ENCODE measurements at regions not wholly inside any gene's neighbourhood (a gene's known extent, or its start where the extent isn't known, plus 50 kb on each side); places are given as distances from the start of the nearest gene placed in this dataset.

DNA sequence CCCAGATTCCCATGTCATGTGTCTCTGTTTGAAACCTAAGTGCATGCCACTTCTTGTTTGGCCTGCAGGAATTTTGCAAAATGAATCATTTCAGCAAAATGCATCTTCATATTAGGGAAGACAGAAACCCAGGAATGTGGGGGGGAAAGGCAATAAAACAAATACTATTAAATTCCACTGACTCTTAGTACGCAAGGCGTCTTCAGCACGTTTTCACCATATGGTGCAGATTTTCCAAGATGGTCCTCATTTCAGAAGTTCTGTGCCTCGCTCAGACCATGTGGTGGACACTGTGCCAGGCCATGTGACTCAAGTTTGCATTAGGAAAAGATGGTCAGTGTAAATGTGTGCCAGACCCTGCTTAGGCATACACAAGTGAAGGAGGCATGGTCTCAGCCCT, 184.0 kb downstream of the ACTL7B start:
- no peaks in the 10 kb centered on the region for H3K4me1 Mint-ChIP-seq
- H3K9me3 Mint-ChIP-seq: no peaks in the 10 kb centered on the region
- no peaks in the 10 kb centered on the region for H3K27me3 Mint-ChIP-seq
- H3K27ac Mint-ChIP-seq: no peak overlapping the region
- H3K4me3 Mint-ChIP-seq: no peak overlapping the region
- no peaks in the 10 kb centered on the region for H3K36me3 Mint-ChIP-seq
- DNase-seq: no peak
- no peak for ATAC-seq (replicated peaks)

DNA sequence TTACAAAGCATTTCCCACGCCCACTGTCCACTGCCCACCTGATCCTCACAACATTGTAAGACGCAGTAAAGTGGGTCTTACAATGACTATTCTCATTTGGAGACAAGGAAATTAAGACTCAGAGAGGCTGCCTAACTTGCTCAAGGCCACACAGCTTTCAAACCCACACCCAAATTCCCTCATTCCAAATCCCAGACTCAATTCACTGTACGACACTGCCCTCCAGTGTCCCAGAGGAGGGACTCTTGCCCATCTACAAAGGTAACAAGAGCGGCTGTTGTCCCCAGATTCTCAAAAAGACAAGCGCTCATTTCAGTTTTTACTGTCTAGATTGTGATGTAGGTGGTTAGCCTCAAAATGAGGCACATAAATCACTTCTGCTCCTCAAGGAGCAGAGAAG, 184.6 kb downstream of the ACTL7B start:
- Mint-ChIP-seq H3K4me3 (no peak overlapping the region), H3K9me3 (no peaks in the 10 kb centered on the region), H3K27me3 (no peaks in the 10 kb centered on the region), H3K4me1 (no peaks in the 10 kb centered on the region), H3K27ac (no peak overlapping the region), H3K36me3 (no peaks in the 10 kb centered on the region)
- DNase-seq (no peak), ATAC-seq (replicated peaks) (no peak)

DNA sequence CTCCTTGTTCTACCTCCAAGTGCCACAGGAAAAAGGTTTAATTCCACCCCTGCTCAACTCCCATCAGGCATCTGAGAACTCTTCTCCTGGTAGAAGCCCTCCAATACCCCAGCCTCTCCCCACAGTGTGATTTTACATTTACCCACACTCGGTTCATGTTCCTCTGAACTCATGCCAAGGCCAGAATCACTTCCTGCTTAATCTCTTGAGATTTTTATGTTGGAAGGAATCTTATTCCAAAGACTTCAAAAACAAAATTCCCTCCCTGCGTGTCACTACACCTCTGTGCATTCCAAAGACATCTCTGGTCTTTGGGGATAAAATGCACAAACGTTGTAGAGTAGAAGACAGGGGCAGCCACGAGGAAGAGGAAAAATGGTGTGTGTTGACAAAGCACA, 186.8 kb downstream of the ACTL7B start:
- Mint-ChIP-seq H3K36me3 (no peaks in the 10 kb centered on the region), H3K9me3 (no peaks in the 10 kb centered on the region), H3K27ac (no peak overlapping the region), H3K27me3 (no peaks in the 10 kb centered on the region), H3K4me1 (no peaks in the 10 kb centered on the region), H3K4me3 (no peak overlapping the region)
- ATAC-seq (replicated peaks) (no peak), DNase-seq (no peak)

DNA sequence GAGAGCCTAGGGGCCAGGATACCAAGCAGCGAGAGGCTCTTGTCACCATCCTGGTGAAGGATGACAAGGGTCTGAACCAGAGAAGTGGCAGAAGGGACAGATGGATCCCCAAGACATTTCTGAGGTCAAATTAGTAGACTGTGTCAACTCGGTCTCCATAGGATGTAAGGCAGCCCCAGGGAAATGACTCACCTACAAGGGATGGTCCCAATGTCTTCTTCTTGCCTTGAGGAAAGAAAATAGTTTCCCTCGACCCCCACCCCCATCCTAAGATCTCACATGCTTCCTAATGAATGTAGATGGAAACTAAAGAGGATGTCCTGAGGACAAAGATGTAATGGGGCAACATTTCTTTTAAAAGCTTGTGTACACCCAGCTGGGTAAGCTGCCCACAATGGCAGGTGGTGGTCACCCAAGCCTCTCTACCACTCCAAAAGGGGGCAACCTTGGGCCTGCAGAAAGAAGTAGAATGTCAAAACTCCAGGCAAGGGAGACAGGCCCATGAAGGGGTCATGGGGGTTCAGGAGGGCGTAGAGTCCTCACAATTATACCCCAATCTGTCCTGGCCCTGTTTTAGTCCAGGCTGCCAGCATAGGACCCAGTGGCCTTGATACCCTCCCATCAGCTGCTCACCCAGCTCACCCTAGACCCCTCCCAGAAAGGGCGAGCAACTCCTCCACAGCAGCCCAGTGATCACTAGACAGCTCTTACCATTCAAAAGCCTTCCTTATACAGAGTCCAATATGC, 187.4 kb downstream of the ACTL7B start:
- Mint-ChIP-seq H3K4me1 (no peaks in the 10 kb centered on the region), H3K27ac (no peak overlapping the region), H3K4me3 (no peak overlapping the region), H3K36me3 (no peaks in the 10 kb centered on the region), H3K27me3 (no peaks in the 10 kb centered on the region), H3K9me3 (no peaks in the 10 kb centered on the region)
- ATAC-seq (replicated peaks) (no peak), DNase-seq (no peak)

DNA sequence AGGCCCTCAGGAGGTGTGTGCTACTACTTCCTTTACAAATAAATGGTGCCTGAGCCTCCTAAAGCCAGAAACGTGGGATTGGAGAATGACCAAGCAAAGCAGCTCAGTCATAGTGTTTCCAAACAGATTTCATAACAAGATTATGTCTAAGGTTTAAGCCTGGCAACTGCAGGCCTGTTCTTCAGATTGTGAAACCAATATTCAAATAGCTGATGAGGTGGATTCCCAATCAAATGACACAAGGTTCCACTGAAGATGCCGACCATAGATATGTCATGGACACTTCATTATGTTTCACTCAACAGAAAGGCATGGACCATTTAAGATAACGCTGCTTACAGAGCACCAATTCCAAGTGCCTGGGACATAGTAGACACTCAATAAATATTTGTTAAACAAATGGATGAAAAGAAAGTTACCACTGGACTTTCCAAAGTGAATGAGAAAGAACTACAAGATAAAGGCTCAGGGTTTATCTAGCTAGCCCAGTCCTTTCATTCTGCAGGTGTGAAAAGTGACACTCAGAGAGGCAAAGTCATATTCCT, 189.5 kb downstream of the ACTL7B start:
- ATAC-seq (replicated peaks) (no peak), DNase-seq (no peak)
- Mint-ChIP-seq H3K27ac (no peak overlapping the region), H3K9me3 (peaks cover 0 to 2% of the 10 kb centered on the region in 2 donors), H3K36me3 (no peaks in the 10 kb centered on the region), H3K27me3 (no peaks in the 10 kb centered on the region), H3K4me1 (no peaks in the 10 kb centered on the region), H3K4me3 (no peak overlapping the region)

DNA sequence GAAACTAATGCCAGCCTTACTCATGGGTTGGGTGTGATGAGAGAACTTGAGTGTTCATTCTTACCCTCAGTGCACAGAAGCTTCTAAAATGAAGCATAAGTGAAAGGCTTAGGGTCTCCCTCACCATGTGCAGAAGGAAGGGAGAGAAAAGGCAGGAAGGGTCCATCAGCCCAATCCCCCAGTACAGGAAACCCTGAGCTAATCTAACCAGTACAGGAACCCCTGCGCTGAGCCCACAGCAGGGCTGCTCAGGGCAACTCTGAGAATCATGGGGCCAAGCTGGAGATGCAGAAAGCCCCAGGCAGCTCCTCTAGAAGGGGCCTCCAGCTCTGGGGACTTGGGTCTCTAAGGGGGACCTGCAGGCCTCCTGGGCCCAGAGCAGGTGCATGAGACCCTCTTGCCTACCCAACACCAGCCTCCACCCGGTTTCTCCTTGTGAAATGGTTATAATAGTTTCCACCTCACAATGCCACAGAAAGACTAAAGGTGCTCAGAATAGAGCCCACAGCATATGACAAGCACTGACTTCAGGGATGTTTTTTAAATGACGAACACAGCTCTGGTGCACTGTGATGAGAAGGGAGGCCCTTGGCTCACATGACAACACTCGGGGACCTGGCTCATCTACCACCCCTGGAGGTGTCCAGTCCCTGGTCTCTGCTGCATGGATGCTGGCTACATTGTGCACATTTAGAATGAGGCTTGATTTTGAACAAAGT, 190.1 kb downstream of the ACTL7B start:
- peaks cover 0 to 1% of the 10 kb centered on the region in 2 donors for H3K36me3 Mint-ChIP-seq
- H3K27ac Mint-ChIP-seq: no peak overlapping the region
- ATAC-seq (replicated peaks) (no peak), DNase-seq (no peak)
- H3K4me1 Mint-ChIP-seq: no peaks in the 10 kb centered on the region
- peaks cover 3 to 5% of the 10 kb centered on the region in 2 donors for H3K9me3 Mint-ChIP-seq
- no peaks in the 10 kb centered on the region for H3K27me3 Mint-ChIP-seq
- H3K4me3 Mint-ChIP-seq: no peak overlapping the region

DNA sequence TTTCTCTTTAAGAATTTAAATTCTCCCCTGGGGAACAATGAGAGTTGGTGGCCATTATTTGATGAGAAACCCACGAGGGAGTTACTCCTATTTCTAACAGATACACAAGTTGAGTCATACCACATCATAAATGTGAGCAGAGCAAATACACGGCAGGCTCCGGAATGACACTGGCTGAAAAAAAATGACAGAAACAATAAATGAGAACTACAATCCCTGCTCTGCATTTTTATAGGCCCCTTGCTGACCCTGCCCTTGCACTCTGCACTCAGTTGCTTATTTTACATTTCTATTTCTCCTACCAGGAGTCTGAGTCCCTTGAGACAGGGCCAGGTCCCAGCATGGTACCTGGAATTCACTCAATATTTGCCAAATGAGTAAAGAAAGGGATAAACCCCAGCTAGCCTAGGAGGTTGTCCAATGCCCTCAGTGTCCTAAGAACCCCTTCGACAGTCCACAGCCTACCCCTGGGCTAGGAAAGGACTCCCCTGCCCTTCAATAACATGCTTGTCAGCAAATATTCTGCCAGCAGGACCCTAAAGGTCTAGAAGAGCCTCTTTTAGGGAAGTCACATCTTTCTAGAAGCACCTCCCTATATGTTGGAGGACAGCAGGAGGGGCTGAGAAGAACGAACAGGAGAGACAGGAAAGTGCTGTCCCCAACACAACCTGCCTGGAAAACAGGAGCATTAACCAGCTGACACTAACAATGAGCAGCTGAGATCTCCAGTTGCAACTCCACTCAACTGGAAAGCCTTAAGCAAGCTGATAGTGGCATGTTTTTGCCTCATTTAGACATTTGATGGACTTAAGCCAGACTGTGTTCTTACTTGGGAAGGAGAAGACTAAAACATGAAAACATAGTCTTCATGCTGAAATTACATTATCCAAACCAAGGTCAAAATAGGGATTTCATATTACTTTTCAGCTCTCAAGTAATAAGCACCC, 191.2 kb downstream of the ACTL7B start:
- Mint-ChIP-seq H3K27me3 (no peaks in the 10 kb centered on the region), H3K4me1 (no peaks in the 10 kb centered on the region), H3K9me3 (peaks cover 9 to 11% of the 10 kb centered on the region in 2 donors), H3K4me3 (no peak overlapping the region), H3K27ac (no peak overlapping the region), H3K36me3 (peaks cover 2 to 7% of the 10 kb centered on the region in 2 donors)
- ATAC-seq (replicated peaks) (no peak), DNase-seq (no peak)

DNA sequence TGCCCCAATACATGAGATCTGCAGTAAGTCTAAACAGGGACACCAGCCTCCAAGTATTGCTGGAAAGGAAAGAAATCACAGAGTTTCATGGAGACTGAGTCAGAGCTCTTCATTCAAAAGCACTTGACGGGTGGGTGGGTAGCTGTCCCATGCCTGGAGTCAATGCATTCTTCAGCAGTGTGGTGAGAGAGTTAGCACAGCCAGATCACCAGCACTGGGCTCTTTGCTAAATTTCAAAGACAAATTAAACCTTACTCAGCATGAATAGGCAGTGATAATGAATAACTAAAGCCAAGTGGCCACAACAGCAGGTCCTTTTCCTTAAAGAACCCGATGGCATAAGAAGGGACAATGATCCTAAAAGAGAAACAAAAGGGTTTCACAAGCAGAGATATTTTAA, 192.4 kb downstream of the ACTL7B start:
- Mint-ChIP-seq H3K27me3 (no peaks in the 10 kb centered on the region), H3K36me3 (peaks cover 5 to 15% of the 10 kb centered on the region in 2 donors), H3K4me3 (no peak overlapping the region), H3K4me1 (no peaks in the 10 kb centered on the region), H3K27ac (no peak overlapping the region), H3K9me3 (peaks cover 17 to 21% of the 10 kb centered on the region in 2 donors)
- DNase-seq (no peak), ATAC-seq (replicated peaks) (no peak)

DNA sequence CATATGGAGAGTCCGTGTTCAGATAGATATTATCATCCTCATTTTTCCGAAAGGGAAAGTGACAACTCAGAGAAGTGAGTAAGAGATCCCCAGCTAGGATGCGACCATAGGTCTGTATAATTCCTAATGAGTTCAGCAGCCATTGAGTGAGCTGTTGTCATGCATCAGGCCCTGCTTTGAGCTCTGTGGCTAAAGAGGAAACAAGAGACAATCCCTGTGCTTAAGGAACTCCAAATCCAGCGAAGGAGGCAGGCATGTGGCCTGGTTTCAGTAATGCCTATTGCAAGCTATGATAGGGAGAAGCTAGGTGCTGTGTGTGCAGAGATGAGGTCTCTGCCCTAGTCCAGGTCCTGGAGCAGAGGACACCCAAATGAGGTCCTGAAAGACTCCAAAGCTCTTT, 192.8 kb downstream of the ACTL7B start:
- Mint-ChIP-seq H3K9me3 (peaks cover 18 to 23% of the 10 kb centered on the region in 2 donors), H3K27ac (no peak overlapping the region), H3K4me1 (no peaks in the 10 kb centered on the region), H3K27me3 (no peaks in the 10 kb centered on the region), H3K36me3 (peaks cover 5 to 16% of the 10 kb centered on the region in 2 donors), H3K4me3 (no peak overlapping the region)
- ATAC-seq (replicated peaks) (no peak), DNase-seq (no peak)

DNA sequence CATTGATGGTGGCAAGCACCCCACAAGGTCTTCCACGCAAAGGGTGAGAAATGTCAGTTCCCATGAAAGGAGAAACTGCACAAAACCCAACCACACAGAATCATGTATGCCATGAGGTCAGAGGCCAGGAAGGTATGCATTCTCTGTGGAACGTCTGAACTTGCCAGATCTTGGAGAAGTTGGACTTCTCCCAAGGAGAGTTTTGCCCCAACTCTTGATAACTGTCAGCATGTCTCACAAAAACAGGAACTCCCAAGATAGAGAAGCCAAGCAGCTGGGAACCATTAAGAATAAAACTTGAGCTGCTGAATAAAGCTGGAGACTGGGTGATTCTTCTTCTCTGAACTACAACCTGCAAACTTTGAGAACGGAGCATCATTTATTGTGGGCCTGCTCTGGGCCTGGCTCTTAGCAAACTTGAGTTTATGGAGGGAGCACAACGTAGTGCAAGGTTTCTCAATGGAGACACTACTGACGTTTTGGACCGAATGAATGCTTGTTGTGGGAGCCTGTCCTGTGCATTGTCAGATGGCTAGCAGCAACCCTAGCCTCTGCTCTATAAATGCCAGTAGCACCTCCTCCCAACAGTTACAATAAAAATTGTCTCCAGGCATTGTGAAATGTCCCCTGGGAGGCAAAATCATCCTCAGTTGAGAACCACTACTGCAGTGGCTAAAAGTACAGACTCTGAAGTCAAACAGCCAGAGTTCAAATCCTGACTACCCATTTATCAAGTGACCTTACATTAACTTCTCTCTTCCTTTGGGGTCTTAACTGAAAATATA, 193.5 kb downstream of the ACTL7B start:
- DNase-seq (no peak), ATAC-seq (replicated peaks) (no peak)
- peaks cover 5 to 16% of the 10 kb centered on the region in 2 donors for H3K36me3 Mint-ChIP-seq
- H3K27me3 Mint-ChIP-seq: no peaks in the 10 kb centered on the region
- no peaks in the 10 kb centered on the region for H3K4me1 Mint-ChIP-seq
- no peak overlapping the region for H3K4me3 Mint-ChIP-seq
- H3K9me3 Mint-ChIP-seq: peaks cover 21 to 23% of the 10 kb centered on the region in 2 donors
- H3K27ac Mint-ChIP-seq: no peak overlapping the region

DNA sequence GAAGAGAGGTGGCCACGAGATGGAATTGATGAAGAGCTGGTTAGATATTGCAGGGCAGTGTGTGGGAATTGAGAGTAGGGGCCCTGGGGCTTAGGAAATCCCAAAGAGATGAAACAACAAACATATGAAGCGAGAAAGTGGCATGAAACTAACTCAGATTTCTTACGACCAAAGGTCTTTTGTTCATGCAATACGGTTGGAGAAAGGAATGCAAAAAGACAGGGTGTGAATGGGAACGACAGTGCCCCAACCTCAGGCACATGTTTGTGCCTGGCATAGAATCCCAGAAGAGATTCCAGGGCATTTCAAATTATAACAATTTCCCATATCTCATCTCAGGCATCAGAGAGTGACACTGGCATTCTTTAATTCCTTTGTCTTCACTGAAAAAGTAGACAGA, 199.2 kb downstream of the ACTL7B start:
- Mint-ChIP-seq H3K4me1 (no peaks in the 10 kb centered on the region), H3K36me3 (peaks cover 7 to 16% of the 10 kb centered on the region in 2 donors), H3K9me3 (peaks cover 20 to 23% of the 10 kb centered on the region in 2 donors), H3K27ac (no peak overlapping the region), H3K27me3 (no peaks in the 10 kb centered on the region), H3K4me3 (no peak overlapping the region)
- DNase-seq (no peak), ATAC-seq (replicated peaks) (no peak)

DNA sequence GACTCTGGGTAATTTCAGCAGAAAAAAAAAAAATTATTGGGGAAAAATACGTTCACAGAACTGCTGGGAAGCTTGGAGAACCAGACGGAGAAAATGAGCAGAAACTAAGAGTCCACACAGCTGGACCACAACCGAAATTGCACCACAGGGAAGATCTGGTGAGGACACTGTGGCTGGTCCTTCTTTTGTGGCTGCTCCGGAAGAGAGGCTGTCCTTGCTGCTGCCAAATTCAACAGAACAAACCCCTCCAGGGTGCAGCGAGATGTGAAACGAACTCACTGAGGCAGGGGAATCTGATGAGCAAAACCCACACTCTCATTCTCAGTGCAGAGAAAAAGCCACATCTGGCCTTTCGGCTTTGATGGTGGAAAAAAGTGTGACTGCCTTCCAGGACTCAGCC, 200.0 kb downstream of the ACTL7B start:
- peaks cover 18 to 21% of the 10 kb centered on the region in 2 donors for H3K9me3 Mint-ChIP-seq
- ATAC-seq (replicated peaks) (no peak), DNase-seq (no peak)
- H3K36me3 Mint-ChIP-seq: peaks cover 7 to 16% of the 10 kb centered on the region in 2 donors
- H3K27ac Mint-ChIP-seq: no peak overlapping the region
- no peaks in the 10 kb centered on the region for H3K4me1 Mint-ChIP-seq
- no peaks in the 10 kb centered on the region for H3K27me3 Mint-ChIP-seq
- H3K4me3 Mint-ChIP-seq: no peak overlapping the region

DNA sequence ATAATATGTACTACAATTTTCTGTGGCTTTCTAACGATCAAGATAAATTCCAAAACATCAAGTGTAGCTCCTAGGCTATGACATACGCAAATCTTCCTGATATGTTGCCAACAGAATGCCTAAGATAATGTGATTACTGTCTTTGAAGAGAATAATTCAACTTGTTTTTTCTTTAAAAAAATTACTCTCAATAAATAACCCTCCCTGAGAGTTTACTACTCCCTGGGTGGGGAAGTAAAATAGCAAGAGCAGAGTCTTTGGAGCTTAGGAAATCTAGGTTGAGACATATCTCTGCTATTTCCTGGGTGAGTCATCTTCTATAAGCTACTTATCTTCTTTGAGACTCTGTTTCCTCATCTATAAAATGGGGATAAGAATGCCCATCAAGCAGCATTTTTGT, 201.2 kb downstream of the ACTL7B start:
- DNase-seq (no peak), ATAC-seq (replicated peaks) (no peak)
- Mint-ChIP-seq H3K4me3 (no peak overlapping the region), H3K9me3 (peaks cover 12 to 13% of the 10 kb centered on the region in 2 donors), H3K4me1 (no peaks in the 10 kb centered on the region), H3K27ac (no peak overlapping the region), H3K27me3 (no peaks in the 10 kb centered on the region), H3K36me3 (peaks cover 5 to 9% of the 10 kb centered on the region in 2 donors)

Measured in stimulated activated naive B cell treated with anti-CD40 and anti-IgM and Interleukin-4, amounts not matched to agents 10 μg/mL and 1 μg/mL and 100 μg/mL, for 72 hours (primary cell).